ENCODE measurements at regions not wholly inside any gene's neighbourhood (a gene's known extent, or its start where the extent isn't known, plus 50 kb on each side); places are given as distances from the start of the nearest gene placed in this dataset.

DNA sequence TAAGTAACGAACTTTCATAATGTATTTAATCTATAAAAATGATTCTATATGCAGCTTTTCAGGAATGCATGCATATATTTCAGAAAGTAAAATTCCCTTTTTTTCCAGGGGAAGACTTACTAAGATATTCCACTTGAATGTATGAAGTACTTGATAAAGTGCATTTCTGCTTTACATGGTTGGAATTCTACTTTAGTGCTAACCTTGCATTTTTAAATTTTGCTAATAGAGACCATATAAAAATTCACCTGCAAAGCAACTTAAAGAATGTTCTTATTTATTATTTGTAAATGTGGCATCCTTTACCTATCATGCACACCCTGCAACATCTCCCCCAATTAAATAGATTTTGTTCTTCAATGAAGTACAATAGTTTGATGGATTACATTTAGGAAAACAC lies 392.8 kb downstream of the KCNJ2 start:
- H3K18ac ChIP-seq (ENCODE audit: extremely low read depth, low read length) = no peak overlapping the region
- H3K23ac ChIP-seq (ENCODE audit: insufficient read length) = no peak overlapping the region
- no peak overlapping the region for H3K14ac ChIP-seq (ENCODE audit: insufficient read length)
- H3K79me1 ChIP-seq (ENCODE audit: low read depth, low read length) = no peaks in the 10 kb centered on the region
- H3K4me2 ChIP-seq (ENCODE audit: insufficient read depth in 1 of 2, low read depth in 2 of 2, low read length in 2 of 2) = no peak overlapping the region
- H3K79me2 ChIP-seq (ENCODE audit: control insufficient read depth in 1 of 2, insufficient read depth in 2 of 2, low read length in 2 of 2) = no peaks in the 10 kb centered on the region
- no peak overlapping the region for H2BK15ac ChIP-seq (ENCODE audit: low read length)
- H4K5ac ChIP-seq (ENCODE audit: insufficient read length, low read depth, low read length) = no peak overlapping the region
- no peaks in the 10 kb centered on the region for H3K23me2 ChIP-seq (ENCODE audit: low read depth, low read length)
- H3K56ac ChIP-seq (replicated peaks; ENCODE audit: insufficient read length, low read depth, low read length) = no peak overlapping the region
- no peak overlapping the region for H3K27ac ChIP-seq (ENCODE audit: low read depth, low read length)
- 90% methylated on average over 1 of the region's 1 CpG; no CpG with 5 or more reads in 1 of the 2 experiments for WGBS, 2 experiments (ENCODE audit: extremely low coverage in 1 of 2, insufficient coverage in 1 of 2, insufficient read length in 1 of 2, insufficient replicate concordance in 2 of 2, low coverage in 1 of 2, low lambda C conversion rate in 2 of 2, missing lambda C conversion rate in 1 of 2)
- H2AFZ ChIP-seq (ENCODE audit: low read length) = no peak overlapping the region
- FAIRE-seq (no peak), DNase-seq (ENCODE audit: low read depth in 1 of 2, low spot score in 2 of 2) (no peak)
- no peaks in the 10 kb centered on the region for H3K27me3 ChIP-seq (replicated peaks in 1 of 4; ENCODE audit: control insufficient read depth in 3 of 4, extremely low read depth in 1 of 4, insufficient read depth in 3 of 4, low read length in 3 of 4)
- no peak overlapping the region for H2BK20ac ChIP-seq (ENCODE audit: low read length)
- no peaks in the 10 kb centered on the region for H3K36me3 ChIP-seq (ENCODE audit: control insufficient read depth in 2 of 4, insufficient read depth in 4 of 4, low read length in 3 of 4)
- no peak overlapping the region for H3K4ac ChIP-seq (replicated peaks; ENCODE audit: insufficient read length, low read depth, low read length)
- H3K9me3 ChIP-seq (ENCODE audit: insufficient read depth in 2 of 2, low read depth in 1 of 2, low read length in 1 of 2) = no peaks in the 10 kb centered on the region
- POLR2A ChIA-PET (ENCODE audit: partially characterized antibody) = no interaction called here
- CTCF ChIA-PET (ENCODE audit: partially characterized antibody) = interaction anchor here (0.7 to 1.0 kb wide), 2 partner anchors 60 to 1148 kb away, joined by 3 read pairs; partner anchors contain the start of gene MAP2K6
- no peaks in the 10 kb centered on the region for H4K20me1 ChIP-seq (replicated peaks in 1 of 2; ENCODE audit: control insufficient read depth in 1 of 2, insufficient read depth in 2 of 2, low read length in 2 of 2)
- H2AK5ac ChIP-seq (ENCODE audit: low read depth, low read length) = no peak overlapping the region
- H2BK5ac ChIP-seq (ENCODE audit: low read depth, low read length) = no peak overlapping the region
- no peak overlapping the region for H4K91ac ChIP-seq (replicated peaks; ENCODE audit: insufficient read length, low read length)
- H3K4me1 ChIP-seq (replicated peaks in 1 of 4; ENCODE audit: control insufficient read depth in 3 of 4, insufficient read depth in 4 of 4, low read length in 3 of 4) = no peaks in the 10 kb centered on the region
- H2BK120ac ChIP-seq (replicated peaks; ENCODE audit: low read depth, low read length) = no peak overlapping the region
- H2BK12ac ChIP-seq (ENCODE audit: low read depth, low read length) = no peak overlapping the region
- no peak overlapping the region for H3K9ac ChIP-seq (replicated peaks in 1 of 4; ENCODE audit: extremely low read depth in 1 of 4, low read depth in 3 of 4, low read length in 3 of 4)
- H3K4me3 ChIP-seq (ENCODE audit: extremely low read depth in 1 of 4, insufficient read depth in 2 of 4, low read depth in 3 of 4, low read length in 4 of 4) = no peak overlapping the region
- no peak overlapping the region for H4K8ac ChIP-seq (ENCODE audit: extremely low read depth, insufficient read depth, low read length)
- TF ChIP-seq MAFK (IDR thresholded peaks at IDR 0.05; ENCODE audit: low read depth, low read length) = no peak; the same call in 1 of the 2 replicates
- no peak for TF ChIP-seq PHF8 (conservative IDR thresholded peaks at IDR 0.05; ENCODE audit: low read depth, low read length)
- TF ChIP-seq EP300 (IDR thresholded peaks at IDR 0.05; ENCODE audit: borderline replicate concordance in 1 of 2, low read depth in 2 of 2, low read length in 2 of 2) = no peak
- no peak for TF ChIP-seq HDAC6 (IDR thresholded peaks at IDR 0.05; ENCODE audit: low read depth, low read length)
- no peak for TF ChIP-seq JUN (IDR thresholded peaks at IDR 0.05; ENCODE audit: low read depth, low read length)
- TF ChIP-seq, protein P1, sequence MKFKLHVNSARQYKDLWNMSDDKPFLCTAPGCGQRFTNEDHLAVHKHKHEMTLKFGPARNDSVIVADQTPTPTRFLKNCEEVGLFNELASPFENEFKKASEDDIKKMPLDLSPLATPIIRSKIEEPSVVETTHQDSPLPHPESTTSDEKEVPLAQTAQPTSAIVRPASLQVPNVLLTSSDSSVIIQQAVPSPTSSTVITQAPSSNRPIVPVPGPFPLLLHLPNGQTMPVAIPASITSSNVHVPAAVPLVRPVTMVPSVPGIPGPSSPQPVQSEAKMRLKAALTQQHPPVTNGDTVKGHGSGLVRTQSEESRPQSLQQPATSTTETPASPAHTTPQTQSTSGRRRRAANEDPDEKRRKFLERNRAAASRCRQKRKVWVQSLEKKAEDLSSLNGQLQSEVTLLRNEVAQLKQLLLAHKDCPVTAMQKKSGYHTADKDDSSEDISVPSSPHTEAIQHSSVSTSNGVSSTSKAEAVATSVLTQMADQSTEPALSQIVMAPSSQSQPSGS (IDR thresholded peaks at IDR 0.05; ENCODE audit: low read length) = no peak
- TF ChIP-seq, protein P2, sequence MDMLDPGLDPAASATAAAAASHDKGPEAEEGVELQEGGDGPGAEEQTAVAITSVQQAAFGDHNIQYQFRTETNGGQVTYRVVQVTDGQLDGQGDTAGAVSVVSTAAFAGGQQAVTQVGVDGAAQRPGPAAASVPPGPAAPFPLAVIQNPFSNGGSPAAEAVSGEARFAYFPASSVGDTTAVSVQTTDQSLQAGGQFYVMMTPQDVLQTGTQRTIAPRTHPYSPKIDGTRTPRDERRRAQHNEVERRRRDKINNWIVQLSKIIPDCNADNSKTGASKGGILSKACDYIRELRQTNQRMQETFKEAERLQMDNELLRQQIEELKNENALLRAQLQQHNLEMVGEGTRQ (IDR thresholded peaks at IDR 0.05; ENCODE audit: low read length) = no peak
- TF ChIP-seq KDM4A (IDR thresholded peaks at IDR 0.05; ENCODE audit: low read depth, low read length, severe bottlenecking) = no peak
- TF ChIP-seq CHD1 (IDR thresholded peaks at IDR 0.05; ENCODE audit: low read depth, low read length) = no peak
- no peak for TF ChIP-seq KDM5A (IDR thresholded peaks at IDR 0.05; ENCODE audit: low read length)
- no peak for TF ChIP-seq SIX5 (IDR thresholded peaks at IDR 0.05; ENCODE audit: low read depth, low read length)
- no peak for TF ChIP-seq RXRA (IDR thresholded peaks at IDR 0.05; ENCODE audit: insufficient read depth, low read depth, low read length)
